ENCODE measurements at regions not wholly inside any gene's neighbourhood (a gene's known extent, or its start where the extent isn't known, plus 50 kb on each side); places are given as distances from the start of the nearest gene placed in this dataset.

- TF ChIP-seq, protein P1, sequence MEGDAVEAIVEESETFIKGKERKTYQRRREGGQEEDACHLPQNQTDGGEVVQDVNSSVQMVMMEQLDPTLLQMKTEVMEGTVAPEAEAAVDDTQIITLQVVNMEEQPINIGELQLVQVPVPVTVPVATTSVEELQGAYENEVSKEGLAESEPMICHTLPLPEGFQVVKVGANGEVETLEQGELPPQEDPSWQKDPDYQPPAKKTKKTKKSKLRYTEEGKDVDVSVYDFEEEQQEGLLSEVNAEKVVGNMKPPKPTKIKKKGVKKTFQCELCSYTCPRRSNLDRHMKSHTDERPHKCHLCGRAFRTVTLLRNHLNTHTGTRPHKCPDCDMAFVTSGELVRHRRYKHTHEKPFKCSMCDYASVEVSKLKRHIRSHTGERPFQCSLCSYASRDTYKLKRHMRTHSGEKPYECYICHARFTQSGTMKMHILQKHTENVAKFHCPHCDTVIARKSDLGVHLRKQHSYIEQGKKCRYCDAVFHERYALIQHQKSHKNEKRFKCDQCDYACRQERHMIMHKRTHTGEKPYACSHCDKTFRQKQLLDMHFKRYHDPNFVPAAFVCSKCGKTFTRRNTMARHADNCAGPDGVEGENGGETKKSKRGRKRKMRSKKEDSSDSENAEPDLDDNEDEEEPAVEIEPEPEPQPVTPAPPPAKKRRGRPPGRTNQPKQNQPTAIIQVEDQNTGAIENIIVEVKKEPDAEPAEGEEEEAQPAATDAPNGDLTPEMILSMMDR (IDR thresholded peaks at IDR 0.05): no peak
- no peak overlapping the region for H3K27ac Mint-ChIP-seq
- H3K4me1 Mint-ChIP-seq (ENCODE audit: low read depth): peaks cover 18% of the 10 kb centered on the region
- no peaks in the 10 kb centered on the region for H3K9me3 Mint-ChIP-seq
- peaks cover 32% of the 10 kb centered on the region for H3K27me3 Mint-ChIP-seq (ENCODE audit: insufficient read depth)
- H3K4me3 Mint-ChIP-seq: no peak overlapping the region
- DNase-seq: no peak
- no peaks in the 10 kb centered on the region for H3K36me3 Mint-ChIP-seq (ENCODE audit: low read depth)
Measured at GRCh38 chr15:70293138-70293537, 195.4 kb upstream of the TLE3 start.

- Mint-ChIP-seq H3K4me1 (ENCODE audit: low read depth) (peaks cover 18% of the 10 kb centered on the region), H3K36me3 (ENCODE audit: low read depth) (no peaks in the 10 kb centered on the region), H3K4me3 (no peak overlapping the region), H3K27me3 (ENCODE audit: insufficient read depth) (peaks cover 32% of the 10 kb centered on the region), H3K9me3 (no peaks in the 10 kb centered on the region), H3K27ac (no peak overlapping the region)
- no peak for DNase-seq
- TF ChIP-seq, protein P1 (IDR thresholded peaks at IDR 0.05): no peak
Measured at GRCh38 chr15:70292076-70292760, 194.5 kb upstream of the TLE3 start.

- no peak overlapping the region for H3K27ac Mint-ChIP-seq
Measured at GRCh38 chr15:70291305-70292075, 193.8 kb upstream of the TLE3 start.

GRCh38 chr15:70290708-70291107, 193.0 kb upstream of the TLE3 start:
- Mint-ChIP-seq H3K27me3 (ENCODE audit: insufficient read depth) (peaks cover 29% of the 10 kb centered on the region), H3K27ac (no peak overlapping the region), H3K9me3 (no peaks in the 10 kb centered on the region)

More at GRCh38 chr15:70291305-70292075, 193.8 kb upstream of the TLE3 start:
- TF ChIP-seq, protein P1 (IDR thresholded peaks at IDR 0.05): no peak
- Mint-ChIP-seq H3K36me3 (ENCODE audit: low read depth) (no peaks in the 10 kb centered on the region), H3K9me3 (no peaks in the 10 kb centered on the region), H3K4me1 (ENCODE audit: low read depth) (peaks cover 18% of the 10 kb centered on the region), H3K4me3 (no peak overlapping the region), H3K27me3 (ENCODE audit: insufficient read depth) (peaks cover 28% of the 10 kb centered on the region)
- no peak for DNase-seq

GRCh38 chr15:70289191-70289955, 191.7 kb upstream of the TLE3 start:
- Mint-ChIP-seq H3K27me3 (ENCODE audit: insufficient read depth) (peaks cover 24% of the 10 kb centered on the region), H3K4me3 (peak overlapping the region; percentile 38; the same call in 1 of the 2 replicates), H3K36me3 (ENCODE audit: low read depth) (no peaks in the 10 kb centered on the region), H3K9me3 (no peaks in the 10 kb centered on the region), H3K27ac (peak overlapping the region; percentile 29; the same call in 1 of the 2 replicates), H3K4me1 (ENCODE audit: low read depth) (peaks cover 18% of the 10 kb centered on the region)
- peak; percentile 55 for DNase-seq
- TF ChIP-seq, protein P1 (IDR thresholded peaks at IDR 0.05): no peak

More at GRCh38 chr15:70290708-70291107, 193.0 kb upstream of the TLE3 start:
- H3K4me1 Mint-ChIP-seq (ENCODE audit: low read depth): peaks cover 18% of the 10 kb centered on the region
- H3K36me3 Mint-ChIP-seq (ENCODE audit: low read depth): no peaks in the 10 kb centered on the region
- TF ChIP-seq, protein P1 (IDR thresholded peaks at IDR 0.05): no peak
- no peak for DNase-seq
- H3K4me3 Mint-ChIP-seq: no peak overlapping the region
